SK-N-SH treated with all-trans-retinoic acid at 6 μM for 48 hours (cell line): ENCODE measurements at regions not wholly inside any gene's neighbourhood (a gene's known extent, or its start where the extent isn't known, plus 50 kb on each side); places are given as distances from the start of the nearest gene placed in this dataset.

Experiments used
- ATAC-seq: fragments of 200-7000 bp; cut with Tn5 transposase; 3 replicates; pipeline ENCODE4 v1.9.1; 2020; ENCODE audit warnings: mild to moderate bottlenecking, moderate library complexity
- ARNTL ChIP-seq: fragments of 450-650 bp; formaldehyde crosslinking; IDR thresholded peaks from 2 replicates; pipeline ENCODE4 v1.5.0; 2020; ENCODE audit warnings: low read depth, mild to moderate bottlenecking, moderate library complexity, borderline replicate concordance
- BACH2 ChIP-seq: fragments of 250-450 bp; sonication (Bioruptor Pico); IDR thresholded peaks from 2 replicates; pipeline ENCODE4 v1.9.0; 2021; ENCODE audit warnings: mild to moderate bottlenecking, borderline replicate concordance
- CSDC2 ChIP-seq: fragments of 250-450 bp; sonication (Bioruptor Pico); IDR thresholded peaks from 2 replicates; pipeline ENCODE4 v1.5.0; 2020; ENCODE audit warnings: mild to moderate bottlenecking, moderate library complexity
- CSRNP3 ChIP-seq: fragments of 250-450 bp; sonication (Bioruptor Pico); IDR thresholded peaks from 2 replicates; pipeline ENCODE4 v1.5.1; 2021; ENCODE audit warnings: mild to moderate bottlenecking, moderate library complexity
- ESRRG ChIP-seq: fragments of 250-450 bp; sonication (Bioruptor Pico); IDR thresholded peaks from 2 replicates; pipeline ENCODE4 v1.6.1; 2021; ENCODE audit warnings: mild to moderate bottlenecking
- GLIS3 ChIP-seq: fragments of 250-450 bp; sonication (Bioruptor Pico); IDR thresholded peaks from 2 replicates; pipeline ENCODE4 v1.5.0; 2020; ENCODE audit warnings: mild to moderate bottlenecking, moderate library complexity
- ISL1 ChIP-seq: fragments of 250-450 bp; sonication (Bioruptor Pico); IDR thresholded peaks from 2 replicates; pipeline ENCODE4 v2.1.2; 2022; ENCODE audit warnings: mild to moderate bottlenecking, moderate library complexity
- OSR1 ChIP-seq: fragments of 250-450 bp; sonication (Bioruptor Pico); IDR thresholded peaks from 2 replicates; pipeline ENCODE4 v1.8.0; 2022; ENCODE audit warnings: moderate library complexity, mild to moderate bottlenecking, inconsistent platforms
- PATZ1 ChIP-seq: fragments of 250-450 bp; sonication (Bioruptor Pico); IDR thresholded peaks from 2 replicates; pipeline ENCODE4 v1.8.0; 2020; ENCODE audit warnings: mild to moderate bottlenecking, moderate library complexity, borderline replicate concordance
- RARB ChIP-seq: fragments of 250-450 bp; sonication (Bioruptor Pico); IDR thresholded peaks from 2 replicates; pipeline ENCODE4 v1.8.0; 2021; ENCODE audit warnings: mild to moderate bottlenecking, moderate library complexity
- SNAI2 ChIP-seq: fragments of 250-450 bp; sonication (Bioruptor Pico); IDR thresholded peaks from 2 replicates; pipeline ENCODE4 v1.5.0; 2020; ENCODE audit warnings: mild to moderate bottlenecking, moderate library complexity
- ZC3H10 ChIP-seq: fragments of 250-450 bp; sonication (Bioruptor Pico); IDR thresholded peaks from 2 replicates; pipeline ENCODE4 v1.5.1; 2021; ENCODE audit warnings: mild to moderate bottlenecking, moderate library complexity
- ZFP3 ChIP-seq: fragments of 250-450 bp; sonication (Bioruptor Pico); IDR thresholded peaks from 2 replicates; pipeline ENCODE4 v1.5.0; 2020; ENCODE audit warnings: mild to moderate bottlenecking, moderate library complexity
- ZFP30 ChIP-seq: fragments of 450-650 bp; formaldehyde crosslinking; IDR thresholded peaks from 2 replicates; pipeline ENCODE4 v1.5.0; 2022; ENCODE audit warnings: mild to moderate bottlenecking, moderate library complexity
- ZNF565 ChIP-seq: fragments of 450-650 bp; formaldehyde crosslinking; conservative IDR thresholded peaks from 2 replicates; pipeline ENCODE4 v1.5.0; 2020; ENCODE audit warnings: low read depth, mild to moderate bottlenecking, moderate library complexity
- ZNF70 ChIP-seq: fragments of 450-650 bp; formaldehyde crosslinking; IDR thresholded peaks from 2 replicates; pipeline ENCODE4 v1.5.0; 2020; ENCODE audit warnings: mild to moderate bottlenecking, moderate library complexity
- ZNF8 ChIP-seq: fragments of 450-650 bp; formaldehyde crosslinking; IDR thresholded peaks from 2 replicates; pipeline ENCODE4 v1.5.0; 2020; ENCODE audit warnings: mild to moderate bottlenecking, moderate library complexity
- TF ChIP-seq, protein P1 (sequence below): fragments of 250-450 bp; sonication (Bioruptor Pico); IDR thresholded peaks from 2 replicates; pipeline ENCODE4 v1.5.1; 2020; ENCODE audit warnings: low read depth, mild to moderate bottlenecking, moderate library complexity
- TF ChIP-seq, protein P2 (sequence below): fragments of 250-450 bp; sonication (Bioruptor Pico); IDR thresholded peaks from 2 replicates; pipeline ENCODE4 v1.8.0; 2021; ENCODE audit warnings: low read depth, mild to moderate bottlenecking, moderate library complexity, borderline replicate concordance
- TF ChIP-seq, protein P3 (sequence below): fragments of 250-450 bp; sonication (Bioruptor Pico); IDR thresholded peaks from 2 replicates; pipeline ENCODE4 v1.5.0; 2020; ENCODE audit warnings: mild to moderate bottlenecking, moderate library complexity

DNA sequence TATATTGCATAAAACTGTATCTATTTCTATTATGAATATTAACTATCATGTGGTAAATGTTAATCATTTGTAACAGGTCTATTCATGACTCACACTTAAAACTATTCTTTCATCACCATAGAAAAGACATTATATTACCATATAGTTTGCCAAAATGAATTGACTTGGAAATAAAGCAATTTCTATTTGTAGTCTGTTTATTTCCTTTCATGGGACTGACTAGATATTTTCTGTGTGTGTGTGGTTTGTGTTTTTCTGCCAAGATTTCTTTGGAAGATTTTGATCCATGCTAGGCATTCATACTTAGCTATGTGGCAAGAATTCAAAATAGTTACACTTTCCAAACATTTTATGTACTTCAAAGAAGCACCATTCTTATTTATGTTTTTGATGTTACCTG, 522.5 kb upstream of the AGTR1 start:
- ATAC-seq: peak; percentile 76
- TF ChIP-seq ISL1 (CRISPR knock-in tag) (peak; percentile 85), ESRRG (no peak)

DNA sequence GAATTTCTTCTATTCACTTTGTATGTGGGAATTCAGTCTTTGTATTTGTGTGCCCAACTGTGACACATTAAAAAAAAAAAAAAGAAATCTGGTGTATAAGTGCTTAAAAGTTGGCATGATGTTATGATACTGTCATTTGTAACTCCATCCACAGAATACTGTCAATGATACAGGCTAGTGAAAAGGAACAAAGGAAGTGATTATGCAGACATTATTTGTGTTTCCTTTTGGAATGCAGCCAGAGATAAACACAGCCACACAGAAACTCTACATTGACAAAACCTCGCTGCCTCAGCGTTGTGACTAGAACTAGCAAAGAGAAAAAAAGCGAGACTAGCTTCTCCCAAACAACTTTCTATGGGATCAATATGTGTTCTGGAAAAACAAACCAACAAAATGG, 519.2 kb upstream of the AGTR1 start:
- no peak for ATAC-seq
- TF ChIP-seq SNAI2: no peak
- TF ChIP-seq ZFP30 (CRISPR knock-in tag): no peak
- no peak for TF ChIP-seq ZNF565 (CRISPR knock-in tag)
- TF ChIP-seq ZNF70 (CRISPR knock-in tag): no peak
- no peak for TF ChIP-seq OSR1 (CRISPR knock-in tag)
- no peak for TF ChIP-seq GLIS3 (CRISPR knock-in tag)
- TF ChIP-seq, protein P1, sequence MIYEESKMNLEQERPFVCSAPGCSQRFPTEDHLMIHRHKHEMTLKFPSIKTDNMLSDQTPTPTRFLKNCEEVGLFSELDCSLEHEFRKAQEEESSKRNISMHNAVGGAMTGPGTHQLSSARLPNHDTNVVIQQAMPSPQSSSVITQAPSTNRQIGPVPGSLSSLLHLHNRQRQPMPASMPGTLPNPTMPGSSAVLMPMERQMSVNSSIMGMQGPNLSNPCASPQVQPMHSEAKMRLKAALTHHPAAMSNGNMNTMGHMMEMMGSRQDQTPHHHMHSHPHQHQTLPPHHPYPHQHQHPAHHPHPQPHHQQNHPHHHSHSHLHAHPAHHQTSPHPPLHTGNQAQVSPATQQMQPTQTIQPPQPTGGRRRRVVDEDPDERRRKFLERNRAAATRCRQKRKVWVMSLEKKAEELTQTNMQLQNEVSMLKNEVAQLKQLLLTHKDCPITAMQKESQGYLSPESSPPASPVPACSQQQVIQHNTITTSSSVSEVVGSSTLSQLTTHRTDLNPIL (CRISPR knock-in tag): no peak
- no peak for TF ChIP-seq ZFP3 (CRISPR knock-in tag)
- TF ChIP-seq ARNTL (CRISPR knock-in tag): no peak
- TF ChIP-seq CSDC2 (CRISPR knock-in tag): no peak
- no peak for TF ChIP-seq CSRNP3 (CRISPR knock-in tag)
- TF ChIP-seq BACH2 (CRISPR knock-in tag): no peak
- TF ChIP-seq ISL1 (CRISPR knock-in tag): no peak
- TF ChIP-seq ZNF8 (CRISPR knock-in tag): no peak
- TF ChIP-seq, all 23 proteins: peak for 0

- no peak for ATAC-seq
- TF ChIP-seq ZC3H10 (no peak), ZNF70 (CRISPR knock-in tag) (no peak), ZNF565 (CRISPR knock-in tag) (no peak), ESRRG (no peak), SNAI2 (no peak), PATZ1 (CRISPR knock-in tag) (no peak), RARB (no peak), CSRNP3 (CRISPR knock-in tag) (no peak), ZFP30 (CRISPR knock-in tag) (no peak)
- TF ChIP-seq, protein P2, sequence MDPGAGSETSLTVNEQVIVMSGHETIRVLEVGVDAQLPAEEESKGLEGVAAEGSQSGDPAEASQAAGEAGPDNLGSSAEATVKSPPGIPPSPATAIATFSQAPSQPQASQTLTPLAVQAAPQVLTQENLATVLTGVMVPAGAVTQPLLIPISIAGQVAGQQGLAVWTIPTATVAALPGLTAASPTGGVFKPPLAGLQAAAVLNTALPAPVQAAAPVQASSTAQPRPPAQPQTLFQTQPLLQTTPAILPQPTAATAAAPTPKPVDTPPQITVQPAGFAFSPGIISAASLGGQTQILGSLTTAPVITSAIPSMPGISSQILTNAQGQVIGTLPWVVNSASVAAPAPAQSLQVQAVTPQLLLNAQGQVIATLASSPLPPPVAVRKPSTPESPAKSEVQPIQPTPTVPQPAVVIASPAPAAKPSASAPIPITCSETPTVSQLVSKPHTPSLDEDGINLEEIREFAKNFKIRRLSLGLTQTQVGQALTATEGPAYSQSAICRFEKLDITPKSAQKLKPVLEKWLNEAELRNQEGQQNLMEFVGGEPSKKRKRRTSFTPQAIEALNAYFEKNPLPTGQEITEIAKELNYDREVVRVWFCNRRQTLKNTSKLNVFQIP: no peak
- TF ChIP-seq, protein P3, sequence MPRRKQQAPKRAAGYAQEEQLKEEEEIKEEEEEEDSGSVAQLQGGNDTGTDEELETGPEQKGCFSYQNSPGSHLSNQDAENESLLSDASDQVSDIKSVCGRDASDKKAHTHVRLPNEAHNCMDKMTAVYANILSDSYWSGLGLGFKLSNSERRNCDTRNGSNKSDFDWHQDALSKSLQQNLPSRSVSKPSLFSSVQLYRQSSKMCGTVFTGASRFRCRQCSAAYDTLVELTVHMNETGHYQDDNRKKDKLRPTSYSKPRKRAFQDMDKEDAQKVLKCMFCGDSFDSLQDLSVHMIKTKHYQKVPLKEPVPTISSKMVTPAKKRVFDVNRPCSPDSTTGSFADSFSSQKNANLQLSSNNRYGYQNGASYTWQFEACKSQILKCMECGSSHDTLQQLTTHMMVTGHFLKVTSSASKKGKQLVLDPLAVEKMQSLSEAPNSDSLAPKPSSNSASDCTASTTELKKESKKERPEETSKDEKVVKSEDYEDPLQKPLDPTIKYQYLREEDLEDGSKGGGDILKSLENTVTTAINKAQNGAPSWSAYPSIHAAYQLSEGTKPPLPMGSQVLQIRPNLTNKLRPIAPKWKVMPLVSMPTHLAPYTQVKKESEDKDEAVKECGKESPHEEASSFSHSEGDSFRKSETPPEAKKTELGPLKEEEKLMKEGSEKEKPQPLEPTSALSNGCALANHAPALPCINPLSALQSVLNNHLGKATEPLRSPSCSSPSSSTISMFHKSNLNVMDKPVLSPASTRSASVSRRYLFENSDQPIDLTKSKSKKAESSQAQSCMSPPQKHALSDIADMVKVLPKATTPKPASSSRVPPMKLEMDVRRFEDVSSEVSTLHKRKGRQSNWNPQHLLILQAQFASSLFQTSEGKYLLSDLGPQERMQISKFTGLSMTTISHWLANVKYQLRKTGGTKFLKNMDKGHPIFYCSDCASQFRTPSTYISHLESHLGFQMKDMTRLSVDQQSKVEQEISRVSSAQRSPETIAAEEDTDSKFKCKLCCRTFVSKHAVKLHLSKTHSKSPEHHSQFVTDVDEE (CRISPR knock-in tag): no peak
Observed at GRCh38 chr3:148184798-148185197, 512.9 kb upstream of the AGTR1 start.
